GM12878 (cell line): ENCODE measurements at regions not wholly inside any gene's neighbourhood (a gene's known extent, or its start where the extent isn't known, plus 50 kb on each side); places are given as distances from the start of the nearest gene placed in this dataset.

Experiments used
- ATAC-seq: fragments of 200-7000 bp; cut with Tn5 transposase; 3 replicates; pipeline ENCODE4 v1.9.1; 2020; ENCODE audit warnings: mild to moderate bottlenecking, moderate library complexity
- BruUV-seq: library from RNA; stranded (reverse); fragments of 400-500 nt; replicated peaks from 2 replicates; lab custom pipeline; 2021; lab: Mats Ljungman, UMichigan
- CTCF ChIA-PET: fragments of 300-600 bp; sonication (Branson Sonifier 250); formaldehyde crosslinking; extraction: SDS; loops from one replicate; lab custom pipeline; 2021; ENCODE audit warnings: inconsistent platforms; lab: Yijun Ruan, JAX
- POLR2A ChIA-PET: fragments of 350-600 bp; formaldehyde crosslinking; extraction: SDS; loops from one replicate; lab custom pipeline; 2021; ENCODE audit warnings: inconsistent platforms; lab: Charles Lee
- RAD21 ChIA-PET: fragments of 300-600 bp; sonication (Branson Sonifier 250); formaldehyde crosslinking; loops from one replicate; lab custom pipeline; 2023; ENCODE audit warnings: antibody characterized with exemption; ENCODE audit not compliant: unreplicated experiment; lab: Charles Lee
- SMC1A ChIA-PET: fragments of 300-600 bp; sonication (Branson Sonifier 250); formaldehyde crosslinking; loops from one replicate; lab custom pipeline; 2023; ENCODE audit not compliant: unreplicated experiment, uncharacterized antibody; lab: Charles Lee
- DNase-seq: peaks from one replicate; pipeline ENCODE4 v3.0.0-alpha.2; 2011; ENCODE audit warnings: low read depth, low spot score
- FAIRE-seq: peaks from 3 replicates; lab custom pipeline; 2011; peaks lifted over from hg19 to GRCh38; lab: Jason Lieb, UNC
- H2AFZ ChIP-seq: 2 replicates; pipeline ENCODE4 v1.6.0; 2011; ENCODE audit warnings: low read depth, low read length, control low read depth; ENCODE audit not compliant: control insufficient read depth
- H3K27ac ChIP-seq: 2 replicates; pipeline ENCODE4 v1.5.1; 2011; ENCODE audit warnings: control low read depth; ENCODE audit not compliant: control insufficient read depth, insufficient read depth
- H3K27me3 ChIP-seq, 2 experiments: replicated peaks in 1 of 2; 2 replicates each; pipeline versions ENCODE4 v1.6.0 to v1.6.1; 2011; ENCODE audit warnings: low read length in 1 of 2; ENCODE audit not compliant: control insufficient read depth in 2 of 2, insufficient read depth in 2 of 2
- H3K36me3 ChIP-seq, 2 experiments: 2 replicates each; pipeline ENCODE4 v1.5.1; 2011; ENCODE audit warnings: low read length in 1 of 2; ENCODE audit not compliant: control insufficient read depth in 2 of 2, insufficient read depth in 2 of 2
- H3K4me1 ChIP-seq: 2 replicates; pipeline ENCODE4 v1.6.1; 2011; ENCODE audit warnings: mild to moderate bottlenecking, low read length, moderate library complexity, mixed read lengths; ENCODE audit not compliant: control insufficient read depth, insufficient read depth
- H3K4me2 ChIP-seq: 2 replicates; pipeline ENCODE4 v1.6.0; 2011; ENCODE audit warnings: control low read depth; ENCODE audit not compliant: control insufficient read depth, insufficient read depth
- H3K4me3 ChIP-seq: fragments of 200-600 bp; sonication (generic); 2 replicates; pipeline ENCODE4 v1.5.1; 2016
- H3K79me2 ChIP-seq: 2 replicates; pipeline ENCODE4 v1.6.0; 2011; ENCODE audit warnings: low read length; ENCODE audit not compliant: control insufficient read depth, insufficient read depth
- H3K9ac ChIP-seq: 2 replicates; pipeline ENCODE4 v1.8.0; 2011; ENCODE audit warnings: low read length, control low read depth, mixed read lengths; ENCODE audit not compliant: control insufficient read depth, insufficient read depth
- H3K9me3 ChIP-seq: replicated peaks from 3 replicates; pipeline ENCODE4 v1.5.1; 2011; ENCODE audit warnings: mild to moderate bottlenecking, low read length; ENCODE audit not compliant: control insufficient read depth, insufficient read depth
- H4K20me1 ChIP-seq: 2 replicates; pipeline ENCODE4 v1.6.0; 2011; ENCODE audit not compliant: control insufficient read depth, insufficient read depth
- CREM ChIP-seq: IDR thresholded peaks from 2 replicates; pipeline ENCODE4 v1.6.1; 2014; ENCODE audit warnings: antibody characterized with exemption, low read depth
- ETV6 ChIP-seq, 2 experiments: fragments of 450-650 bp in 1 of 2; IDR thresholded peaks in 1 of 2; conservative IDR thresholded peaks in 1 of 2; 2 replicates each; pipeline ENCODE4 v1.6.1; 2014; ENCODE audit warnings: antibody characterized with exemption in 1 of 2, borderline replicate concordance in 1 of 2, low read depth in 1 of 2, mild to moderate bottlenecking in 1 of 2, moderate library complexity in 1 of 2
- MTA2 ChIP-seq: fragments of 450-650 bp; IDR thresholded peaks from 2 replicates; pipeline ENCODE4 v1.6.1; 2016; ENCODE audit warnings: low read depth, mild to moderate bottlenecking, moderate library complexity
- NR2F1 ChIP-seq: fragments of 450-650 bp; conservative IDR thresholded peaks from 2 replicates; pipeline ENCODE4 v1.6.1; 2017; ENCODE audit warnings: mild to moderate bottlenecking
- POLR2AphosphoS2 ChIP-seq: IDR thresholded peaks from 2 replicates; pipeline ENCODE4 v1.6.1; 2011; ENCODE audit warnings: low read depth, mild to moderate bottlenecking, low read length, improper control_type of control experiment, moderate library complexity
- WGBS: methylation state at CpG from one replicate; pipeline ENCODE4 v1.1.6; 2016; ENCODE audit warnings: low lambda C conversion rate; ENCODE audit not compliant: insufficient replicate concordance, insufficient coverage; ENCODE audit errors: missing lambda C conversion rate; 5-methylcytosine and 5-hydroxymethylcytosine counted together
- in situ Hi-C: fragments of 300-500 bp; cut with MboI; formaldehyde crosslinking; loops from 9 replicates; pipeline ENCODE4 v1.14.3; 2018; ENCODE audit warnings: mixed read lengths
- intact Hi-C: fragments of 100-400 bp; cut with micrococcal nuclease; formaldehyde crosslinking; loops from one replicate; pipeline ENCODE4 v1.14.2; 2022; ENCODE audit not compliant: unreplicated experiment
- TF ChIP-seq, protein P1 (sequence below): fragments of 450-650 bp; IDR thresholded peaks from 2 replicates; pipeline ENCODE4 v1.6.1; 2014; ENCODE audit warnings: mild to moderate bottlenecking

DNA sequence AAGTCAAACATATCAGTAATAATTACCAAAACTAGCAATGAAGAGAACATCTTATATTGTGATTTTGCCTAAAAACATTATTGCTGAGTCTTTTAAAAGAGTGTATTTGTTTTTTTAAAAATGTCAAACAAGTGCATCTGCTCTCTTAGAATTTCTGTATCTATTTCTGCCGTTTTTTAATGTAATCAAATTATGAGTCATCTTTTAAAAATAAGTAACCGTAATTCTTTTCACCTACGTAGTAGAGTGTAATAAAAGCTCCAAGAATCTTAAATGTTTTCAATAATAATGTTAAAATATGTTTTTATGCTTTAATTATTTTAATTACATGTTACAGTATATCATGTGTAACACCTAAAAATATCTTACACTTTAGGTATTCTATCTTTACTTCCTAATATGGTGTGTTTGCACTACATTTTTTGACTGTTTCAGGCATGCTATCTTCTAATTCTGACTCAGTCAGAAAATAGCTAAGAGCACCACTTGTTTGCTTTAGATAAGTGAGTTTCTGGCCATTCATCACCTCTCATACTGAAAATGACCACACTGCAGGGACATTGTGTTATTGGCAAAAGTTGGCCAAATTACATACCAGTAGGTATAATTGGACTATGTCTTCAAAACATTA, 368.5 kb downstream of the PCDH7 start (continued):
- TF ChIP-seq ETV6 (conservative IDR thresholded peaks at IDR 0.05 in 1 of 2, IDR thresholded peaks at IDR 0.05 in 1 of 2; ENCODE audit: borderline replicate concordance in 1 of 2, low read depth in 1 of 2): no peak
- TF ChIP-seq CREM: no peak
- TF ChIP-seq, protein P1, sequence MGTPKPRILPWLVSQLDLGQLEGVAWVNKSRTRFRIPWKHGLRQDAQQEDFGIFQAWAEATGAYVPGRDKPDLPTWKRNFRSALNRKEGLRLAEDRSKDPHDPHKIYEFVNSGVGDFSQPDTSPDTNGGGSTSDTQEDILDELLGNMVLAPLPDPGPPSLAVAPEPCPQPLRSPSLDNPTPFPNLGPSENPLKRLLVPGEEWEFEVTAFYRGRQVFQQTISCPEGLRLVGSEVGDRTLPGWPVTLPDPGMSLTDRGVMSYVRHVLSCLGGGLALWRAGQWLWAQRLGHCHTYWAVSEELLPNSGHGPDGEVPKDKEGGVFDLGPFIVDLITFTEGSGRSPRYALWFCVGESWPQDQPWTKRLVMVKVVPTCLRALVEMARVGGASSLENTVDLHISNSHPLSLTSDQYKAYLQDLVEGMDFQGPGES: no peak
- TF ChIP-seq POLR2AphosphoS2: no peak

DNA sequence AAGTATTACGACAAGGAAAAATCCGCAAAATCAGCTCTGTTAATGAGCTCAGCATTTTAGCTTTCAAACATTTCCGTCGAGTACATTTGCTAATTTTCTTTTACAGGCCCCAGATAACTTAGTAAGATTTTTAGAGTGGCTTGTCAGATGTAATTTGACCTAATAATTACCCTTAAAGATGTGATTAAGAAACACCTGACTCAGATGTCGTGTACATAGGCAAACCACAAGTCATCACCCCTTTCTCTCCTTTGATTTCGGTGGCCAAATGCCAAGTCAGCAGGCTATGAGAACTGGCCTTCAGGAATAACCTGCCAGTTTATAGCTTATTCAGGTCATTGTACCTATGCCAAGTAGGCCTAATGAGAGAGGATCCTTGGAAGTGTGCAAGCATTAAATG, 369.6 kb downstream of the PCDH7 start:
- Histone ChIP-seq H3K9ac (no peak overlapping the region), H3K4me1 (no peaks in the 10 kb centered on the region), H3K4me2 (no peak overlapping the region), H3K36me3 (no peaks in the 10 kb centered on the region), H2AFZ (no peak overlapping the region), H4K20me1 (no peaks in the 10 kb centered on the region), H3K27ac (no peak overlapping the region), H3K9me3 (no peaks in the 10 kb centered on the region), H3K27me3 (no peaks in the 10 kb centered on the region), H3K4me3 (no peak overlapping the region), H3K79me2 (no peaks in the 10 kb centered on the region)
- ATAC-seq: no peak
- DNase-seq: no peak
- 57% methylated on average over 6 of the region's 6 CpGs for WGBS
- intact Hi-C loops (no loop called here), in situ Hi-C loops (no loop called here)
- no peak for FAIRE-seq
- CTCF ChIA-PET: interaction anchor here (1.0 kb wide), 1 partner anchor 35 kb away, joined by 4 read pairs; no protein-coding TSS in a partner anchor
- SMC1A ChIA-PET: no interaction called here
- RAD21 ChIA-PET: no interaction called here
- no TSS peak for BruUV-seq
- POLR2A ChIA-PET: no interaction called here
- TF ChIP-seq NR2F1 (no peak), MTA2 (no peak)
- TF ChIP-seq, all 136 proteins: peak for 0
